ENCODE measurements at regions not wholly inside any gene's neighbourhood (a gene's known extent, or its start where the extent isn't known, plus 50 kb on each side); places are given as distances from the start of the nearest gene placed in this dataset.

DNA sequence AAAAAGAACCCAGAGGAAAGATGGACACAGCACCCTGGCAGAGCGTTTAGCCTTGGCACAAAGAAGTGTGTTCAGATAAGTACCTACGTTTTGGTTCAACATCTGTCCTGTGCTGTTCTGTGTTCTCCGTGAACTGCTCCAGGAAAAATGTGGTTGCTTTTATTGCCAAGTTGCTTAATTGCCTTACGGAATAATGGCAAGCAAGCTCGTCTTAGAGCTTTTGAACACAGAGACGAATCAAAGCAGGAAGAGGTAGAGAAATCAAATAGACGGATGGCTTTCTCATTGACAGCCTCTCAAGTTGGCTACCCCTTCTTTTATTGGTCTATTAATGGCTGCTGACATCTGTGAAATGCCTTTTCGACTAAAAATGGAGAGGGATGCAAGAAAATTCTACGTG, 911.1 kb upstream of the EEF2KMT start:
- DNase-seq: no peak
- Histone ChIP-seq H3K36me3 (no peaks in the 10 kb centered on the region), H3K4me1 (no peaks in the 10 kb centered on the region), H3K27me3 (replicated peaks in 1 of 7) (no peaks in the 10 kb centered on the region), H3K9me3 (peaks cover 0 to 13% (median 0%) of the 10 kb centered on the region in 8 donors), H3K27ac (no peak overlapping the region), H3K4me3 (no peak overlapping the region)
- TF ChIP-seq POLR2A (IDR thresholded peaks at IDR 0.05) (no peak), POLR2AphosphoS5 (IDR thresholded peaks at IDR 0.05) (no peak)
- TF ChIP-seq, protein P1, sequence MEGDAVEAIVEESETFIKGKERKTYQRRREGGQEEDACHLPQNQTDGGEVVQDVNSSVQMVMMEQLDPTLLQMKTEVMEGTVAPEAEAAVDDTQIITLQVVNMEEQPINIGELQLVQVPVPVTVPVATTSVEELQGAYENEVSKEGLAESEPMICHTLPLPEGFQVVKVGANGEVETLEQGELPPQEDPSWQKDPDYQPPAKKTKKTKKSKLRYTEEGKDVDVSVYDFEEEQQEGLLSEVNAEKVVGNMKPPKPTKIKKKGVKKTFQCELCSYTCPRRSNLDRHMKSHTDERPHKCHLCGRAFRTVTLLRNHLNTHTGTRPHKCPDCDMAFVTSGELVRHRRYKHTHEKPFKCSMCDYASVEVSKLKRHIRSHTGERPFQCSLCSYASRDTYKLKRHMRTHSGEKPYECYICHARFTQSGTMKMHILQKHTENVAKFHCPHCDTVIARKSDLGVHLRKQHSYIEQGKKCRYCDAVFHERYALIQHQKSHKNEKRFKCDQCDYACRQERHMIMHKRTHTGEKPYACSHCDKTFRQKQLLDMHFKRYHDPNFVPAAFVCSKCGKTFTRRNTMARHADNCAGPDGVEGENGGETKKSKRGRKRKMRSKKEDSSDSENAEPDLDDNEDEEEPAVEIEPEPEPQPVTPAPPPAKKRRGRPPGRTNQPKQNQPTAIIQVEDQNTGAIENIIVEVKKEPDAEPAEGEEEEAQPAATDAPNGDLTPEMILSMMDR (IDR thresholded peaks at IDR 0.05 in 8 of 11, conservative IDR thresholded peaks at IDR 0.05 in 3 of 11): no peak
- intact Hi-C loops (cut with DNase I; ENCODE audit: low total_unique reads): no loop called here
- WGBS, 5 donors: 51 to 62% (median 55%) methylated on average over 9 of the region's 9 CpGs

GRCh38 chr16:5993356-5993755, 895.8 kb upstream of the EEF2KMT start:
- Histone ChIP-seq H3K4me1 (no peaks in the 10 kb centered on the region), H3K27ac (no peak overlapping the region), H3K27me3 (replicated peaks in 1 of 7) (no peaks in the 10 kb centered on the region), H3K9me3 (peaks cover 0 to 42% (median 3%) of the 10 kb centered on the region in 8 donors), H3K36me3 (no peaks in the 10 kb centered on the region), H3K4me3 (no peak overlapping the region)
- TF ChIP-seq POLR2AphosphoS5 (IDR thresholded peaks at IDR 0.05): no peak
- intact Hi-C loops (cut with DNase I; ENCODE audit: low total_unique reads): no loop called here
- DNase-seq: no peak
- 87 to 94% (median 93%) methylated on average over 2 of the region's 2 CpGs for WGBS, 5 donors

GRCh38 chr16:5982979-5983378, 885.4 kb upstream of the EEF2KMT start:
- no peak for DNase-seq
- no peak overlapping the region for H3K4me3 ChIP-seq
- no peak overlapping the region for H3K27ac ChIP-seq
- peaks cover 0 to 2% (median 0%) of the 10 kb centered on the region in 8 donors for H3K9me3 ChIP-seq
- H3K36me3 ChIP-seq: no peaks in the 10 kb centered on the region
- no peaks in the 10 kb centered on the region for H3K27me3 ChIP-seq (replicated peaks in 1 of 7)
- TF ChIP-seq POLR2A (IDR thresholded peaks at IDR 0.05): no peak
- no peaks in the 10 kb centered on the region for H3K4me1 ChIP-seq
- 41 to 50% (median 48%) methylated on average over 11 of the region's 11 CpGs for WGBS, 5 donors
- intact Hi-C loops (cut with DNase I; ENCODE audit: low total_unique reads): no loop called here

DNA sequence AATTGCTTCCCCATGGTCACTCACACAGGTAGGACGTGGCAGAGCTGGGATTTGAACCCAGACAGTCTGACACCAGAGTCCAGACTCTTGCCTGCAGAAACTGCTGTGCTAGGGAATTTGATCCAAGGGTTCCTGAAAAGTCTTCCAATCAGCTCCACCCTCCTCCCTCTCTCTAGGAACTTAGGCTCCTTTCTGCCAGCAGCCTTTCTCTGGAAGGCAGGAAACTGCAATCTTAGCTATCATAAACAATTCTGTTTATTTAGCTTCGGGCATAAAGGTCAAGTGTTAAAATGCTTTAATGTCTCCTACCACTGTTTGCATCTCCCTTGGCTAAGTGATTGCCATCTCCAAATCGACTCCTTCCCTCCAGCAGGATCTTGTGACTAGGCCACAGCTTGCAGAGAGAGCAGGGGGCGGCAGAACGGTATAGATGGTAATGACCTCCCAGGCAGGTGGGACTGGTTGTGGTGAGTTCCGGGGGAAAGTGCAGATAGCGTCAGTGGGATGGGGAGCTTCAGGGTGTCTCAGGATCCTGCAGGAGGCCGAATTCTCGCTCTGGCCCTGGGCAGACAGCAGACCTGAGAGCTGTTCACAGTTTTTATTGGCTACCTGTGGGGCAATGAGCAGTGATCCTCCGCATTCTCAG, 882.4 kb upstream of the EEF2KMT start:
- WGBS, 5 donors: 10 to 26% (median 23%) methylated on average over 8 to 10 of the region's 10 CpGs

DNA sequence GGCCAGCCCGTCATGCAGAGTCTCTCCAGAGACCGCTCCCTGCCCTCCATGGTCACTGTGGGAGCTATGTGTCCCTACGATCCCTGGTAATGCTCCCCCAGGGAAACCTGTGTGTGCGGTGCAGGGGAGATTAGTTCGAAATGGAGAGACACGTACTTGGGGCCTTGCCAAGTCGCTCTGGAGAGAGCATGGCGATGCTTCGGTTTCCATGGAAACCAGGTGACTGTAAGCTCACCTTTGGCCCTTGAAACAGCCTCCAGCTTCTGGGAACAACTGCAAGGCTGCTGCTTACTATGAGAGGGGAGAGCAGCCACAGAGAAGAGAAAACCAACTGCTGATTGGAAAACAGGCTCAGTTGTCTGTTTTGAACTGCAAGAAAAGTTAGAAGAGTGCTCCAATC, 879.7 kb upstream of the EEF2KMT start:
- Histone ChIP-seq H3K27ac (no peak overlapping the region), H3K27me3 (replicated peaks in 1 of 7) (no peaks in the 10 kb centered on the region), H3K4me1 (no peaks in the 10 kb centered on the region), H3K36me3 (no peaks in the 10 kb centered on the region), H3K9me3 (peaks cover 0 to 6% (median 0%) of the 10 kb centered on the region in 8 donors), H3K4me3 (no peak overlapping the region)
- 77 to 87% (median 83%) methylated on average over 9 of the region's 9 CpGs for WGBS, 5 donors
- intact Hi-C loops (cut with DNase I; ENCODE audit: low total_unique reads): no loop called here
- DNase-seq: no peak
- TF ChIP-seq, protein P1 (IDR thresholded peaks at IDR 0.05 in 8 of 11, conservative IDR thresholded peaks at IDR 0.05 in 3 of 11): no peak
- no peak for TF ChIP-seq POLR2AphosphoS5 (IDR thresholded peaks at IDR 0.05)
- TF ChIP-seq POLR2A (IDR thresholded peaks at IDR 0.05): no peak

More for the DNA sequence above, 882.4 kb upstream of the EEF2KMT start:
- peaks cover 0 to 7% (median 0%) of the 10 kb centered on the region in 8 donors for H3K9me3 ChIP-seq
- TF ChIP-seq POLR2AphosphoS5 (IDR thresholded peaks at IDR 0.05): no peak
- TF ChIP-seq, protein P1 (IDR thresholded peaks at IDR 0.05 in 8 of 11, conservative IDR thresholded peaks at IDR 0.05 in 3 of 11): no peak
- TF ChIP-seq POLR2A (IDR thresholded peaks at IDR 0.05): no peak
- no peak overlapping the region for H3K27ac ChIP-seq
- no peaks in the 10 kb centered on the region for H3K36me3 ChIP-seq
- no peak for DNase-seq
- H3K27me3 ChIP-seq (replicated peaks in 1 of 7): no peaks in the 10 kb centered on the region
- intact Hi-C loops (cut with DNase I; ENCODE audit: low total_unique reads): no loop called here
- no peak overlapping the region for H3K4me3 ChIP-seq
- H3K4me1 ChIP-seq: no peaks in the 10 kb centered on the region
